ENCODE measurements at regions not wholly inside any gene's neighbourhood (a gene's known extent, or its start where the extent isn't known, plus 50 kb on each side); places are given as distances from the start of the nearest gene placed in this dataset.

GRCh38 chr2:11998626-11999378 lies 252.4 kb downstream of the LPIN1 start:
- Histone ChIP-seq H3K27me3 (no peaks in the 10 kb centered on the region), H3K4me3 (no peak overlapping the region), H3K4me1 (no peaks in the 10 kb centered on the region), H3K27ac (no peak overlapping the region), H3K36me3 (no peaks in the 10 kb centered on the region), H3K9me3 (no peaks in the 10 kb centered on the region)
- TF ChIP-seq CTCF (IDR thresholded peaks at IDR 0.05), result no peak
- DNase-seq (no peak), ATAC-seq (no peak)
- intact Hi-C loops (cut with DNase I), result no loop called here

GRCh38 chr2:12001621-12002020 lies 255.2 kb downstream of the LPIN1 start:
- H3K27me3 ChIP-seq, result no peaks in the 10 kb centered on the region
- H3K9me3 ChIP-seq, result no peaks in the 10 kb centered on the region
- no peaks in the 10 kb centered on the region for H3K36me3 ChIP-seq
- ATAC-seq, result no peak
- H3K4me3 ChIP-seq, result no peak overlapping the region
- TF ChIP-seq CTCF (IDR thresholded peaks at IDR 0.05), result no peak
- intact Hi-C loops (cut with DNase I), result no loop called here
- H3K27ac ChIP-seq, result no peak overlapping the region
- no peak for DNase-seq
- peaks cover 9% of the 10 kb centered on the region for H3K4me1 ChIP-seq

GRCh38 chr2:12002215-12002614 lies 255.8 kb downstream of the LPIN1 start:
- TF ChIP-seq CTCF (IDR thresholded peaks at IDR 0.05), result no peak
- H3K36me3 ChIP-seq, result no peaks in the 10 kb centered on the region
- H3K4me1 ChIP-seq, result peaks cover 9% of the 10 kb centered on the region
- H3K9me3 ChIP-seq, result no peaks in the 10 kb centered on the region
- H3K4me3 ChIP-seq, result no peak overlapping the region
- intact Hi-C loops (cut with DNase I), result no loop called here
- ATAC-seq (no peak), DNase-seq (no peak)
- no peaks in the 10 kb centered on the region for H3K27me3 ChIP-seq
- no peak overlapping the region for H3K27ac ChIP-seq

GRCh38 chr2:12004713-12005112 lies 258.3 kb downstream of the LPIN1 start:
- intact Hi-C loops (cut with DNase I), result no loop called here
- no peak for ATAC-seq
- no peak overlapping the region for H3K4me3 ChIP-seq
- H3K27me3 ChIP-seq, result no peaks in the 10 kb centered on the region
- no peaks in the 10 kb centered on the region for H3K9me3 ChIP-seq
- H3K36me3 ChIP-seq, result no peaks in the 10 kb centered on the region
- no peak overlapping the region for H3K27ac ChIP-seq
- peaks cover 9% of the 10 kb centered on the region for H3K4me1 ChIP-seq
- no peak for TF ChIP-seq CTCF (IDR thresholded peaks at IDR 0.05)
- DNase-seq, result no peak

- H3K4me3 ChIP-seq, result no peak overlapping the region
- ATAC-seq (peak; percentile 56), DNase-seq (peak; percentile 59)
- peaks cover 9% of the 10 kb centered on the region for H3K4me1 ChIP-seq
- no peaks in the 10 kb centered on the region for H3K9me3 ChIP-seq
- no peak overlapping the region for H3K27ac ChIP-seq
- no peak for TF ChIP-seq CTCF (IDR thresholded peaks at IDR 0.05)
- intact Hi-C loops (cut with DNase I), result no loop called here
- H3K36me3 ChIP-seq, result no peaks in the 10 kb centered on the region
- H3K27me3 ChIP-seq, result no peaks in the 10 kb centered on the region
These were observed 259.7 kb downstream of the LPIN1 start for GRCh38 chr2:12005886-12006681.
